ENCODE measurements at regions not wholly inside any gene's neighbourhood (a gene's known extent, or its start where the extent isn't known, plus 50 kb on each side); places are given as distances from the start of the nearest gene placed in this dataset.

DNA sequence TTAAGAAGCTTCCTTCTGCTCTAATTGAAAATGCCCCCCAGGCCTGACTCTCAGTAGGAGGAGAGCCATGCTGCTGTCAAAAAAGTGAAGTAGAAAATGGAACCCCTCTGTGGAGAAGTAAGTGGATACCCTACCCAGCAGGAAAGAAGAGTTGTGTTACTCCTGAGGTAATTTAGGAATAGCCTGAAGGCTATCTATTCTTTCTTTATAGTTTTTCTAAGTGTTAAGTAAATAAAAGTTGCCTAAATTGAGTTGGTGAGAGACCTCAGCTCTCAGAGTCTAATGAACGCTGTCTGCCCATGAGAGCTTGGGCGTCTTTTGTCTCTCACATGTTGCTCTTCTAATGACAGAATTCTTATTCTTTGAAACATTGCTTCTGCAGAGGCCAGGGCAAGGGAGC, 116.2 kb downstream of the NSUN3 start:
- no peak overlapping the region for H4K5ac ChIP-seq (ENCODE audit: insufficient read length, low read depth, low read length)
- H3K18ac ChIP-seq (ENCODE audit: extremely low read depth, low read length): no peak overlapping the region
- H2BK5ac ChIP-seq (ENCODE audit: low read depth, low read length): no peak overlapping the region
- no peak for FAIRE-seq
- no peak for DNase-seq (ENCODE audit: low read depth in 1 of 2, low spot score in 2 of 2)
- no peak overlapping the region for H3K4ac ChIP-seq (replicated peaks; ENCODE audit: insufficient read length, low read depth, low read length)
- H3K9ac ChIP-seq (replicated peaks in 1 of 4; ENCODE audit: extremely low read depth in 1 of 4, low read depth in 3 of 4, low read length in 3 of 4): no peak overlapping the region
- 92% methylated on average over 2 of the region's 2 CpGs; no CpG with 5 or more reads in 1 of the 2 experiments for WGBS, 2 experiments (ENCODE audit: extremely low coverage in 1 of 2, insufficient coverage in 1 of 2, insufficient read length in 1 of 2, insufficient replicate concordance in 2 of 2, low coverage in 1 of 2, low lambda C conversion rate in 2 of 2, missing lambda C conversion rate in 1 of 2)
- H3K79me2 ChIP-seq (ENCODE audit: control insufficient read depth in 1 of 2, insufficient read depth in 2 of 2, low read length in 2 of 2): no peaks in the 10 kb centered on the region
- no peak overlapping the region for H3K56ac ChIP-seq (replicated peaks; ENCODE audit: insufficient read length, low read depth, low read length)
- ChIA-PET POLR2A (ENCODE audit: partially characterized antibody) (no interaction called here), CTCF (ENCODE audit: partially characterized antibody) (no interaction called here)
- H3K23ac ChIP-seq (ENCODE audit: insufficient read length): no peak overlapping the region
- H3K27ac ChIP-seq (ENCODE audit: low read depth, low read length): no peak overlapping the region
- no peaks in the 10 kb centered on the region for H3K79me1 ChIP-seq (ENCODE audit: low read depth, low read length)
- H3K4me2 ChIP-seq (ENCODE audit: insufficient read depth in 1 of 2, low read depth in 2 of 2, low read length in 2 of 2): no peak overlapping the region
- no peaks in the 10 kb centered on the region for H3K27me3 ChIP-seq (replicated peaks in 1 of 4; ENCODE audit: control insufficient read depth in 3 of 4, extremely low read depth in 1 of 4, insufficient read depth in 3 of 4, low read length in 3 of 4)
- no peak overlapping the region for H3K4me3 ChIP-seq (ENCODE audit: extremely low read depth in 1 of 4, insufficient read depth in 2 of 4, low read depth in 3 of 4, low read length in 4 of 4)
- H4K91ac ChIP-seq (replicated peaks; ENCODE audit: insufficient read length, low read length): no peak overlapping the region
- H4K8ac ChIP-seq (ENCODE audit: extremely low read depth, insufficient read depth, low read length): no peak overlapping the region
- H2AK5ac ChIP-seq (ENCODE audit: low read depth, low read length): no peak overlapping the region
- H2BK12ac ChIP-seq (ENCODE audit: low read depth, low read length): no peak overlapping the region
- TF ChIP-seq RBBP5 (IDR thresholded peaks at IDR 0.05; ENCODE audit: borderline replicate concordance, low read depth, low read length) (no peak), FOSL1 (IDR thresholded peaks at IDR 0.05; ENCODE audit: insufficient read depth, low read depth, low read length) (no peak), SP1 (IDR thresholded peaks at IDR 0.05; ENCODE audit: low read depth, low read length) (no peak), RAD21 (IDR thresholded peaks at IDR 0.05 in 1 of 2, conservative IDR thresholded peaks at IDR 0.05 in 1 of 2; ENCODE audit: low read depth in 2 of 2, low read length in 2 of 2) (no peak), POLR2AphosphoS5 (IDR thresholded peaks at IDR 0.05; ENCODE audit: low read depth, low read length) (no peak), CBX8 (IDR thresholded peaks at IDR 0.05; ENCODE audit: borderline replicate concordance, low read depth, low read length) (no peak), SIX5 (IDR thresholded peaks at IDR 0.05; ENCODE audit: low read depth, low read length) (no peak)
- TF ChIP-seq, protein P1, sequence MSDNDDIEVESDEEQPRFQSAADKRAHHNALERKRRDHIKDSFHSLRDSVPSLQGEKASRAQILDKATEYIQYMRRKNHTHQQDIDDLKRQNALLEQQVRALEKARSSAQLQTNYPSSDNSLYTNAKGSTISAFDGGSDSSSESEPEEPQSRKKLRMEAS (IDR thresholded peaks at IDR 0.05): no peak
- TF ChIP-seq, protein P2, sequence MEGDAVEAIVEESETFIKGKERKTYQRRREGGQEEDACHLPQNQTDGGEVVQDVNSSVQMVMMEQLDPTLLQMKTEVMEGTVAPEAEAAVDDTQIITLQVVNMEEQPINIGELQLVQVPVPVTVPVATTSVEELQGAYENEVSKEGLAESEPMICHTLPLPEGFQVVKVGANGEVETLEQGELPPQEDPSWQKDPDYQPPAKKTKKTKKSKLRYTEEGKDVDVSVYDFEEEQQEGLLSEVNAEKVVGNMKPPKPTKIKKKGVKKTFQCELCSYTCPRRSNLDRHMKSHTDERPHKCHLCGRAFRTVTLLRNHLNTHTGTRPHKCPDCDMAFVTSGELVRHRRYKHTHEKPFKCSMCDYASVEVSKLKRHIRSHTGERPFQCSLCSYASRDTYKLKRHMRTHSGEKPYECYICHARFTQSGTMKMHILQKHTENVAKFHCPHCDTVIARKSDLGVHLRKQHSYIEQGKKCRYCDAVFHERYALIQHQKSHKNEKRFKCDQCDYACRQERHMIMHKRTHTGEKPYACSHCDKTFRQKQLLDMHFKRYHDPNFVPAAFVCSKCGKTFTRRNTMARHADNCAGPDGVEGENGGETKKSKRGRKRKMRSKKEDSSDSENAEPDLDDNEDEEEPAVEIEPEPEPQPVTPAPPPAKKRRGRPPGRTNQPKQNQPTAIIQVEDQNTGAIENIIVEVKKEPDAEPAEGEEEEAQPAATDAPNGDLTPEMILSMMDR (IDR thresholded peaks at IDR 0.05; ENCODE audit: control extremely low read depth in 1 of 3, insufficient read depth in 1 of 3, low read depth in 1 of 3, low read length in 3 of 3): no peak
- no peak overlapping the region for H2BK15ac ChIP-seq (ENCODE audit: low read length)
- H3K4me1 ChIP-seq (replicated peaks in 1 of 4; ENCODE audit: control insufficient read depth in 3 of 4, insufficient read depth in 4 of 4, low read length in 3 of 4): no peaks in the 10 kb centered on the region; a peak in 1 of 7 replicates
- H2AFZ ChIP-seq (ENCODE audit: low read length): no peak overlapping the region
- H2BK120ac ChIP-seq (replicated peaks; ENCODE audit: low read depth, low read length): no peak overlapping the region
- H3K23me2 ChIP-seq (ENCODE audit: low read depth, low read length): no peaks in the 10 kb centered on the region
- H3K36me3 ChIP-seq (ENCODE audit: control insufficient read depth in 2 of 4, insufficient read depth in 4 of 4, low read length in 3 of 4): no peaks in the 10 kb centered on the region
- H2BK20ac ChIP-seq (ENCODE audit: low read length): no peak overlapping the region
- H4K20me1 ChIP-seq (replicated peaks in 1 of 2; ENCODE audit: control insufficient read depth in 1 of 2, insufficient read depth in 2 of 2, low read length in 2 of 2): no peaks in the 10 kb centered on the region
- H3K9me3 ChIP-seq (ENCODE audit: insufficient read depth in 2 of 2, low read depth in 1 of 2, low read length in 1 of 2): no peaks in the 10 kb centered on the region
- no peak overlapping the region for H3K14ac ChIP-seq (ENCODE audit: insufficient read length)

Data from H1 (cell line).